SK-N-SH (cell line): ENCODE measurements at regions not wholly inside any gene's neighbourhood (a gene's known extent, or its start where the extent isn't known, plus 50 kb on each side); places are given as distances from the start of the nearest gene placed in this dataset.

Source experiments
- CTCF ChIA-PET: fragments of 300-600, 350-600 bp; formaldehyde crosslinking; extraction: SDS; loops from one replicate; lab custom pipeline; 2021; lab: Yijun Ruan, JAX
- POLR2A ChIA-PET: fragments of 350-600 bp; sonication (Branson Sonifier 250); formaldehyde crosslinking; extraction: SDS; loops from one replicate; lab custom pipeline; 2020; ENCODE audit warnings: antibody characterized with exemption, inconsistent platforms; lab: Yijun Ruan, JAX
- DNase-seq: peaks from one replicate; pipeline ENCODE4 v3.0.0; 2012
- H2AFZ ChIP-seq: fragments of 200-600 bp; sonication (generic); 2 replicates; pipeline ENCODE4 v1.8.1; 2016; ENCODE audit warnings: antibody characterized with exemption, mild to moderate bottlenecking, low read depth
- H3F3A ChIP-seq: fragments of 200-600 bp; sonication (generic); replicated peaks from 2 replicates; pipeline ENCODE3; 2016; ENCODE audit warnings: antibody characterized with exemption, mild to moderate bottlenecking; ENCODE audit not compliant: insufficient read depth
- H3K27ac ChIP-seq, 2 experiments: fragments of 200-500 bp in 1 of 2; fragments of 200-600 bp in 1 of 2; sonication (Bioruptor generic) in 1 of 2; sonication (generic), shearing (Covaris generic) in 1 of 2; 2 replicates each; pipeline versions ENCODE4 v1.5.1 to v1.6.1; 2014 to 2016; ENCODE audit warnings: low read depth in 2 of 2, inconsistent platforms in 1 of 2, low read length in 1 of 2, mild to moderate bottlenecking in 1 of 2, mixed read lengths in 1 of 2
- H3K27me3 ChIP-seq: fragments of 200-600 bp; sonication (generic), shearing (Covaris generic); 2 replicates; pipeline ENCODE4 v1.6.1; 2016; ENCODE audit warnings: mixed run types; ENCODE audit not compliant: insufficient read depth
- H3K36me3 ChIP-seq, 2 experiments: fragments of 200-500 bp in 1 of 2; fragments of 200-600 bp in 1 of 2; sonication (Bioruptor generic) in 1 of 2; sonication (generic) in 1 of 2; replicated peaks in 1 of 2; 2 replicates each; pipeline versions ENCODE3 to v1.5.1; 2014 to 2016; ENCODE audit warnings: low read length in 1 of 2, mild to moderate bottlenecking in 1 of 2; ENCODE audit not compliant: insufficient read depth in 2 of 2, control insufficient read depth in 1 of 2
- H3K4me1 ChIP-seq, 2 experiments: fragments of 200-500 bp in 1 of 2; fragments of 200-600 bp in 1 of 2; sonication (Bioruptor generic) in 1 of 2; sonication (generic), shearing (Covaris generic) in 1 of 2; 2 replicates each; pipeline versions ENCODE4 v1.5.1 to v1.6.1; 2014 to 2016; ENCODE audit warnings: low read depth in 1 of 2, low read length in 1 of 2, mixed run types in 1 of 2; ENCODE audit not compliant: insufficient read depth in 2 of 2, control insufficient read depth in 1 of 2
- H3K4me2 ChIP-seq: fragments of 200-600 bp; sonication (generic), shearing (Covaris generic); 2 replicates; pipeline ENCODE4 v1.6.1; 2017; ENCODE audit warnings: mixed run types
- H3K4me3 ChIP-seq, 2 experiments: fragments of 200-500 bp in 1 of 2; fragments of 200-600 bp in 1 of 2; sonication (Bioruptor generic) in 1 of 2; sonication (generic), shearing (Covaris generic) in 1 of 2; 2 replicates each; pipeline versions ENCODE4 v1.5.1 to v1.8.1; 2014 to 2016; ENCODE audit warnings: low read depth in 2 of 2, inconsistent platforms in 1 of 2, low read length in 1 of 2, mild to moderate bottlenecking in 1 of 2, mixed read lengths in 1 of 2, moderate library complexity in 1 of 2
- H3K79me2 ChIP-seq: fragments of 200-600 bp; sonication (generic); 2 replicates; pipeline ENCODE4 v1.8.1; 2017; ENCODE audit warnings: mild to moderate bottlenecking; ENCODE audit not compliant: insufficient read depth
- H3K9ac ChIP-seq: fragments of 200-600 bp; sonication (generic); 2 replicates; pipeline ENCODE4 v1.6.1; 2017; ENCODE audit warnings: mixed run types
- H3K9me2 ChIP-seq: fragments of 200-600 bp; sonication (generic); 2 replicates; pipeline ENCODE4 v1.6.1; 2017; ENCODE audit warnings: mixed run types
- H3K9me3 ChIP-seq: fragments of 200-600 bp; sonication (generic); 2 replicates; pipeline ENCODE4 v1.6.1; 2017; ENCODE audit warnings: mixed run types, mild to moderate bottlenecking, moderate library complexity
- H4K20me1 ChIP-seq: fragments of 200-600 bp; sonication (generic); 2 replicates; pipeline ENCODE4 v1.6.1; 2017; ENCODE audit warnings: mild to moderate bottlenecking, mixed run types; ENCODE audit not compliant: insufficient read depth
- CHD2 ChIP-seq: fragments of 150-350 bp; IDR thresholded peaks from 2 replicates; pipeline ENCODE4 v1.6.1; 2018; ENCODE audit warnings: low read length; ENCODE audit not compliant: partially characterized antibody
- CTCF ChIP-seq: fragments of 200-600 bp; sonication (generic); IDR thresholded peaks from 2 replicates; pipeline ENCODE4 v1.6.1; 2017; ENCODE audit warnings: antibody characterized with exemption, mild to moderate bottlenecking, moderate library complexity
- EP300 ChIP-seq, 2 experiments: IDR thresholded peaks; 2 replicates each; pipeline versions ENCODE4 v1.4.0 to v1.6.1; 2012; ENCODE audit warnings: borderline replicate concordance in 1 of 2, low read depth in 1 of 2, low read length in 1 of 2
- FOSL2 ChIP-seq: IDR thresholded peaks from 2 replicates; pipeline ENCODE4 v1.4.0; 2012; ENCODE audit warnings: low read depth, mild to moderate bottlenecking, moderate library complexity, borderline replicate concordance
- FOXJ3 ChIP-seq: sonication (generic); formaldehyde crosslinking; IDR thresholded peaks from 2 replicates; pipeline ENCODE4 v1.5.1; 2020; ENCODE audit warnings: mild to moderate bottlenecking, missing genetic modification reagents
- FOXM1 ChIP-seq: IDR thresholded peaks from 2 replicates; pipeline ENCODE4 v1.4.0; 2012; ENCODE audit warnings: low read depth, mild to moderate bottlenecking
- GATA2 ChIP-seq: sonication (generic); formaldehyde crosslinking; IDR thresholded peaks from 2 replicates; pipeline ENCODE4 v1.5.0; 2020; ENCODE audit warnings: mild to moderate bottlenecking, missing genetic modification reagents
- MAX ChIP-seq: IDR thresholded peaks from 2 replicates; pipeline ENCODE4 v1.4.0; 2012; ENCODE audit warnings: low read depth
- MEF2A ChIP-seq: IDR thresholded peaks from 2 replicates; pipeline ENCODE4 v1.4.0; 2012; ENCODE audit warnings: low read depth, borderline replicate concordance
- MXI1 ChIP-seq: IDR thresholded peaks from 2 replicates; pipeline ENCODE4 v1.6.1; 2012; ENCODE audit warnings: mild to moderate bottlenecking, low read depth, low read length, improper control_type of control experiment
- NFIC ChIP-seq: IDR thresholded peaks from 2 replicates; pipeline ENCODE4 v1.4.0; 2012; ENCODE audit warnings: borderline replicate concordance
- RAD21 ChIP-seq: IDR thresholded peaks from 2 replicates; pipeline ENCODE4 v1.6.1; 2012; ENCODE audit warnings: mild to moderate bottlenecking, low read length
- RCOR1 ChIP-seq: fragments of 150-350 bp; IDR thresholded peaks from 2 replicates; pipeline ENCODE4 v1.6.1; 2017; ENCODE audit warnings: antibody characterized with exemption, low read length
- REST ChIP-seq: IDR thresholded peaks from 2 replicates; pipeline ENCODE4 v1.6.1; 2012; ENCODE audit warnings: mild to moderate bottlenecking, low read depth, low read length, moderate library complexity
- RFX5 ChIP-seq: IDR thresholded peaks from 2 replicates; pipeline ENCODE4 v1.6.1; 2012; ENCODE audit warnings: mild to moderate bottlenecking, improper control_type of control experiment, low read length
- SIN3A ChIP-seq: IDR thresholded peaks from 2 replicates; pipeline ENCODE4 v1.6.1; 2012; ENCODE audit warnings: low read depth, mild to moderate bottlenecking, low read length, moderate library complexity, borderline replicate concordance
- TCF12 ChIP-seq: IDR thresholded peaks from 2 replicates; pipeline ENCODE4 v1.4.0; 2012
- TEAD4 ChIP-seq: IDR thresholded peaks from 2 replicates; pipeline ENCODE4 v1.4.0; 2012; ENCODE audit warnings: mild to moderate bottlenecking, borderline replicate concordance; ENCODE audit not compliant: insufficient read depth
- USF1 ChIP-seq: IDR thresholded peaks from 2 replicates; pipeline ENCODE4 v1.4.0; 2012; ENCODE audit warnings: low read depth, borderline replicate concordance
- USF2 ChIP-seq: fragments of 150-350 bp; IDR thresholded peaks from 2 replicates; pipeline ENCODE4 v1.6.1; 2017; ENCODE audit warnings: antibody characterized with exemption, low read length, low read depth, borderline replicate concordance
- YY1 ChIP-seq: IDR thresholded peaks from 2 replicates; pipeline ENCODE4 v1.4.0; 2012; ENCODE audit warnings: low read depth, mild to moderate bottlenecking
- WGBS: methylation state at CpG from one replicate; pipeline ENCODE4 v1.1.6; 2017; ENCODE audit warnings: low lambda C conversion rate; 5-methylcytosine and 5-hydroxymethylcytosine counted together

GRCh38 chr2:42984617-42985016 lies 192.2 kb upstream of the HAAO start:
- no peak overlapping the region for H3K27ac ChIP-seq
- H4K20me1 ChIP-seq = no peaks in the 10 kb centered on the region
- no peak overlapping the region for H3K4me2 ChIP-seq
- H3K4me1 ChIP-seq = peaks cover 0 to 10% of the 10 kb centered on the region in 2 experiments; a peak in 1 of 4 replicates
- no peaks in the 10 kb centered on the region for H3K9me2 ChIP-seq
- no peak for TF ChIP-seq FOXJ3 (CRISPR knock-in tag)
- TF ChIP-seq, all 33 proteins: peak for 0
- Histone ChIP-seq H3K36me3 (no peaks in the 10 kb centered on the region), H3K4me3 (no peak overlapping the region), H3F3A (no peaks in the 10 kb centered on the region), H3K9me3 (no peaks in the 10 kb centered on the region), H2AFZ (no peak overlapping the region), H3K27me3 (no peaks in the 10 kb centered on the region), H3K79me2 (no peaks in the 10 kb centered on the region), H3K9ac (no peak overlapping the region)
- CTCF ChIA-PET = interaction anchor here (1.7 kb wide), 1 partner anchor 241 kb away, joined by 3 read pairs; no protein-coding TSS in a partner anchor
- POLR2A ChIA-PET = no interaction called here
- DNase-seq = peak; percentile 20
- WGBS = 87% methylated on average over 6 of the region's 6 CpGs

GRCh38 chr2:42984081-42984480 lies 191.7 kb upstream of the HAAO start:
- no peaks in the 10 kb centered on the region for H4K20me1 ChIP-seq
- 74% methylated on average over 6 of the region's 6 CpGs for WGBS
- H3K9ac ChIP-seq = no peak overlapping the region
- no peak for TF ChIP-seq RAD21
- TF ChIP-seq NFIC = no peak; the same call in 1 of the 2 replicates
- TF ChIP-seq EP300 (IDR thresholded peaks at IDR 0.05; ENCODE audit: borderline replicate concordance in 1 of 2, low read depth in 1 of 2, low read length in 1 of 2) = peak in 1 of 2 experiments; percentile 29; a peak in 1 of 4 replicates
- TF ChIP-seq CTCF = no peak
- no peak for TF ChIP-seq CHD2
- TF ChIP-seq FOXM1 = no peak
- TF ChIP-seq TEAD4 = no peak
- TF ChIP-seq MAX = no peak
- TF ChIP-seq GATA2 = peak; percentile 80
- TF ChIP-seq SIN3A = no peak
- peak; percentile 27; the same call in 1 of the 2 replicates for TF ChIP-seq MXI1
- TF ChIP-seq FOXJ3 (CRISPR knock-in tag) = no peak
- no peak for TF ChIP-seq FOSL2
- TF ChIP-seq TCF12 = no peak
- TF ChIP-seq RFX5 = no peak
- TF ChIP-seq REST = no peak
- TF ChIP-seq USF2 = no peak
- peak; percentile 42; the same call in 1 of the 2 replicates for TF ChIP-seq RCOR1
- TF ChIP-seq MEF2A = no peak
- no peak for TF ChIP-seq YY1
- no peak for TF ChIP-seq USF1

More at GRCh38 chr2:42984081-42984480, 191.7 kb upstream of the HAAO start:
- Histone ChIP-seq H3K4me3 (no peak overlapping the region), H3F3A (no peaks in the 10 kb centered on the region), H3K9me3 (no peaks in the 10 kb centered on the region), H3K4me1 (peaks cover 0 to 10% of the 10 kb centered on the region in 2 experiments; a peak in 1 of 4 replicates), H3K27ac (no peak overlapping the region), H2AFZ (no peak overlapping the region), H3K79me2 (no peaks in the 10 kb centered on the region), H3K9me2 (no peaks in the 10 kb centered on the region), H3K4me2 (no peak overlapping the region), H3K36me3 (no peaks in the 10 kb centered on the region), H3K27me3 (no peaks in the 10 kb centered on the region)
- ChIA-PET POLR2A (no interaction called here), CTCF (interaction anchor here (0.7 to 1.8 kb wide), 5 partner anchors 9 to 500 kb away, joined by 3 to 17 read pairs (median 3); no protein-coding TSS in a partner anchor)
- DNase-seq = peak; percentile 62
